ENCODE measurements at regions not wholly inside any gene's neighbourhood (a gene's known extent, or its start where the extent isn't known, plus 50 kb on each side); places are given as distances from the start of the nearest gene placed in this dataset.

DNA sequence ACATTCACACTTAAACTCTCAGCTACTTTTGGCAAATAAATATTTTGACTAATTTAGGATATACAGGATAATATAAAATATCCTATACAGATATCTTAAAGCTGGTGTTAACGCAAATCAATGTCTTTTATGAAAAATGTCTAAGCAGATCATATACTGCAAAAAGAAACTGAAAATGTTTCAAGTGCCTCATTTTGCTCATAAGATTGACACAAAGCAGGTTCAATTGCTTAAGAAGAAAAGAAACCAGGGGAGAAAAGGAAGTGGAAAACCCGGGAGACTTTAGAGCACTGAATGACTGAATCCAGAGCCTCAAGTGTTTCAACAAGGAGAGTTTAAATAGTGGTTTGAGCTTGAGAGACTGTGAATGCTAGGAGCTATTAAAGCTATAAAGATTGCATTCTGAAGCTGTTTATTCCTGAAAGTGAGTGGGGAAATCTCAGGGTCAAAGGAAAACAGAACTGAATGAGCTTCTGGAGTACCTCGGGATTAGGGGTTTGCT lies 1943.0 kb downstream of the MRPL39 start:
- ATAC-seq = peak in 1 of 2 donors; percentile 19
- H3K36me3 ChIP-seq = no peaks in the 10 kb centered on the region
- no peaks in the 10 kb centered on the region for H3K27me3 ChIP-seq (ENCODE audit: low read depth)
- H3K27ac ChIP-seq = no peak overlapping the region
- no peak for DNase-seq
- no peaks in the 10 kb centered on the region for H3K9me3 ChIP-seq
- intact Hi-C loops (cut with DNase I) = no loop called here
- H3K4me1 ChIP-seq = no peaks in the 10 kb centered on the region
- no peak overlapping the region for H3K4me3 ChIP-seq
- no peak for TF ChIP-seq CTCF (IDR thresholded peaks at IDR 0.05)

DNA sequence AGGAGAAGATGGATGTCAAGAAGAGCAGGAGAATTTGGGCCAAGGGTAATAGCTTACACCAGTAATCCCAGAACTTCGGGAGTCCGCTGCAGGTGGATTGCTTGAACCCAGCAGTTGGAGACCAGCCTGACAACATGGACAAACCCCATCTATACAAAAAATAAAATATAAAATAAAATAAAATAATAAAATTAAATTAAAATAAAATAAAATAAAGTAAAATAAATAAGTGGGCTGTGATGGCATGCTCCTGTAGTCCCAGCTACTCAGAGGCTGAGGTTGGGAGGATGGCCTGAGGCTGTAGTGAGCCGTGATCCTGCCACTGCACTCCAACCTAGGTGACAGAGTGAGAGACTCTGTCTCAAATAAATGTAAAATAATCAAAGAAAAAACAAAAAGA lies 1946.7 kb downstream of the MRPL39 start:
- Histone ChIP-seq H3K4me3 (no peak overlapping the region), H3K27ac (no peak overlapping the region), H3K36me3 (no peaks in the 10 kb centered on the region), H3K9me3 (no peaks in the 10 kb centered on the region), H3K4me1 (no peaks in the 10 kb centered on the region), H3K27me3 (ENCODE audit: low read depth) (no peaks in the 10 kb centered on the region)
- no peak for TF ChIP-seq CTCF (IDR thresholded peaks at IDR 0.05)
- ATAC-seq (no peak), DNase-seq (no peak)
- intact Hi-C loops (cut with DNase I) = no loop called here

DNA sequence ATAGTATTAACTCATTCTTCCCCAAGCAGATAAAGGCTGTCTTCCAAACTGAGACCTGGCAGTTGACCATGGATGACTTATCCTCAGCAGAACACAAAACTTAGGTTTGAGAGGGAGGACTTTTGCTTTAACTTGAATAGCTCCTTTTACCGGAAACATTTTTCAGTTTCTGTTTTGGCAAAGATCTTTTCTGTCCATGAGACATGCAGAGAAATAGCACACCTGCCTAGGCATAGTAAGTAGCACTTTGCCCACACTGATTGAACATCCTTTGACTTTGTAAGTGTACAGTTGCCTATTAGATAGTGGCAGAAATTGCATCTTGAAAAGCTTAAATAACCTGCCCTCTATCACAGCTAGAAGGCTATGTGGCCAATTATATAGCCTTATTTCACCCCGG lies 1962.5 kb downstream of the MRPL39 start:
- H3K4me1 ChIP-seq = no peaks in the 10 kb centered on the region
- DNase-seq (no peak), ATAC-seq (no peak)
- H3K9me3 ChIP-seq = no peaks in the 10 kb centered on the region
- no peaks in the 10 kb centered on the region for H3K36me3 ChIP-seq
- intact Hi-C loops (cut with DNase I) = no loop called here
- H3K27ac ChIP-seq = no peak overlapping the region
- TF ChIP-seq CTCF (IDR thresholded peaks at IDR 0.05) = no peak
- no peaks in the 10 kb centered on the region for H3K27me3 ChIP-seq (ENCODE audit: low read depth)
- H3K4me3 ChIP-seq = no peak overlapping the region

- Histone ChIP-seq H3K27me3 (ENCODE audit: low read depth) (no peaks in the 10 kb centered on the region), H3K4me1 (no peaks in the 10 kb centered on the region), H3K4me3 (no peak overlapping the region), H3K27ac (no peak overlapping the region), H3K36me3 (no peaks in the 10 kb centered on the region), H3K9me3 (no peaks in the 10 kb centered on the region)
- DNase-seq (no peak), ATAC-seq (no peak)
- intact Hi-C loops (cut with DNase I) = no loop called here
- TF ChIP-seq CTCF (IDR thresholded peaks at IDR 0.05) = no peak
These were observed 1967.6 kb downstream of the MRPL39 start for GRCh38 chr21:23639721-23640120.

DNA sequence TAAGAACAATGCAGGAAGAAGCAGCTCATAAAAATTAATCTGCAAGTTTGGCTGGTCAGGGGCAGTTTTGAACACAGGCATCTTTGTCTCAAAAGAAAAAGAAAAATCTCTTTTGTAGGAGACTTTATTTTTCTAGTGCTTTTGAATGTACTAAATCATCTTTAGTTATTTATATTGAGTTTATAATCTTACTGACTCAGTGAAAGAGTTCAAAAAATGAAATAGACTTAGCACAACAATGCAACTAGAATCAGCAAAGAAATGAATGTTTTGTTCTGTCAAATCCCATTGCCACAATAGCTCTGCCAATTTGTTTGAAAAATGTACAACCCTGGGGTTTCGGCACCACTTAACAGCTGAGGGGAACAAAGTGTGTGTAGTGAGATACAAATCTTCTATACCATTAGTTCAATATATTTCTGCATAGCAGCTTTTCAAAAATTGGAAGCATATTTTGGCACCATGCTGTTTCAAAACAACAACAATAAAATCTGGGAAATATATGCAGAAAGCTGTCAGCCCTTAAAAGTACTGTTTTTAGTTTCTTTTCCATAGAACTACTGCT lies 1969.1 kb downstream of the MRPL39 start:
- ATAC-seq (no peak), DNase-seq (no peak)
- intact Hi-C loops (cut with DNase I) = no loop called here
- Histone ChIP-seq H3K9me3 (no peaks in the 10 kb centered on the region), H3K36me3 (no peaks in the 10 kb centered on the region), H3K27ac (no peak overlapping the region), H3K4me3 (no peak overlapping the region), H3K27me3 (ENCODE audit: low read depth) (no peaks in the 10 kb centered on the region), H3K4me1 (no peaks in the 10 kb centered on the region)
- TF ChIP-seq CTCF (IDR thresholded peaks at IDR 0.05) = no peak
